GM19351 (cell line): ENCODE measurements at regions not wholly inside any gene's neighbourhood (a gene's known extent, or its start where the extent isn't known, plus 50 kb on each side); places are given as distances from the start of the nearest gene placed in this dataset.

Experiments
- ATAC-seq: cut with Tn5 transposase; IDR thresholded peaks from one replicate; pipeline ENCODE4 v1.9.1; 2021; ENCODE audit warnings: mild to moderate bottlenecking, moderate library complexity; ENCODE audit not compliant: unreplicated experiment

DNA sequence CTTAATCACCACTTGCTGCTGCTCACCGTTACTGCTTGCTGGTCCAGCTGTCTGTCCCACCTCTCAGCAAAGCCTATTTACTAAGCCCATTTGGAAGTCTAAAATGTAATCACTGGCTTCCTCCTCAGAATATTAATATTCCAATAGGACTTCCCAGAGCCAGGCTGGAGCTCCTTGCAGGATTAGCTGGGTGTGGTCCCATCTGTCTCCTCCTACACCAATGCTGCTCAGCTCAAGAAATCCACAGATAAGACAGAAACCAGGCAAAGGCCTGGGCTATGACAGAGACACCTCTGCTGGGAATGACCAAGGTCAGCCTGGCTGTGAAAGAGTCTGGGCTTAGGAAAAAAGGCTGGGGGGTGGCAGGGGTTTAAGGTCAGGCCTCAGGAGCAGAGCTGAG, 317.8 kb downstream of the BUD13 start:
- ATAC-seq, result no peak

DNA sequence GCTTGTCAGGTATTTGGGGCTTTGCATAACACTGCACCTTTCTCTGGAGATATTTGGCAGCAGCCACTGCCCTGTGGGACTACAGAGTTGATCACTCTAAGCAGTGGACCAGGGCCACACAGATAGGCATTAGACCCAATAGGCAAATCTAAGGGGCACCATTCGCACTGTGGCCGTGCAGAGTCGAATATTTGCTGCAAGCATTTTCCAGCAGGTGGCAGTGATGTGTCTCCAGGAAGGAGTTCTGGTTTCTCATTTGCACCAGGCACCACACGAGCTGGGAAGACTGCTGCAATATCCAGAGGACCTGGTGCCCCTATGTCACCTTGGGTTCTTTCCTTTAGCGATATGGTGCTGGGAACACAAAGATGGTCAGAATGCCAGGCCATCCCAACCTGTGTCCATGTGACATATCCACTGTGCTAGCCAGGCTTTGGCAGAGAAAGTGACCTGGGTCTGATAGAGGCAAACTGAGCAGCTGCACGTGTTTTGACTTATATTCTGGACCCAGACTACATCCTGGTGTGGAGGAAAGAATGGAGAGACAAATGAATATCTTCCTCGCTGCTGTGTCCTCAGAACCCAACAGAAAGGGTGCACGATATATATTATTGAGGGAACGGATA, 318.7 kb downstream of the BUD13 start:
- no peak for ATAC-seq

DNA sequence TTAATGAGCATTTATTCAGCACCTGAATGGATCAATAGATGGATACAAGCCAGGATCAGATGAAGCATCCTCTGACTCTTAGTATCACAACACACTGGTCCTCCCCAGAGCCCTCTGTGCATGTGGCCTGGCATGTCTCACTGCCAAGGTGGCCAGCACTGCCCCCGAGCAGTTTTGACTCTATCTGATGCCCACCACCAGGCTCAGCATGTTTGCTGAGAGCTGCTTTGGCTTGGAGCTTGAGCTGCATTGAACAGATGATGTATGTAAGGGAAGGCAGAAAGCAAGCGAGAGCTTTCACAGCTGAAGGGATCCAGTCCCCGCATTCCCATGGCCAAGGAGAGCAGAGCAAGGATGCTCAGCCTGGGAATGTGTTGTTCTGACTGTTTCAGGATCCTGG, 320.3 kb downstream of the BUD13 start:
- no peak for ATAC-seq

DNA sequence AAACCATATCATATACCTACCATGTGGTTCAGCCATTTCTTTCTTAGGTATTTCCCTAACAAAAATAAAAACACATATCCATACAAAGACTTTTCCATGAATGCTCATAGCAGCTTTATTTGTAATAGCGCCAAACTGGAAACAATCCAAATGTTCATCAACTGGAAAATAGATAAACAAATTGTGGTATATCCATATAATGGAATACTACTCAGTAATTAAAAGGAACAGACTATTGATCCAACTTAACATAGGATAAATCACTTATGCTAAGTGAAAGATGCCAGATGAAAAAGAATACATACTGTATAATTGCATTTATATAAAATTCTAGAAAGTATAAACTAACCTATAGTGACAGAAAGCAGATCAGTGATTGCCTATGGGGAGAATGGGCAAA, 323.3 kb downstream of the BUD13 start:
- no peak for ATAC-seq

DNA sequence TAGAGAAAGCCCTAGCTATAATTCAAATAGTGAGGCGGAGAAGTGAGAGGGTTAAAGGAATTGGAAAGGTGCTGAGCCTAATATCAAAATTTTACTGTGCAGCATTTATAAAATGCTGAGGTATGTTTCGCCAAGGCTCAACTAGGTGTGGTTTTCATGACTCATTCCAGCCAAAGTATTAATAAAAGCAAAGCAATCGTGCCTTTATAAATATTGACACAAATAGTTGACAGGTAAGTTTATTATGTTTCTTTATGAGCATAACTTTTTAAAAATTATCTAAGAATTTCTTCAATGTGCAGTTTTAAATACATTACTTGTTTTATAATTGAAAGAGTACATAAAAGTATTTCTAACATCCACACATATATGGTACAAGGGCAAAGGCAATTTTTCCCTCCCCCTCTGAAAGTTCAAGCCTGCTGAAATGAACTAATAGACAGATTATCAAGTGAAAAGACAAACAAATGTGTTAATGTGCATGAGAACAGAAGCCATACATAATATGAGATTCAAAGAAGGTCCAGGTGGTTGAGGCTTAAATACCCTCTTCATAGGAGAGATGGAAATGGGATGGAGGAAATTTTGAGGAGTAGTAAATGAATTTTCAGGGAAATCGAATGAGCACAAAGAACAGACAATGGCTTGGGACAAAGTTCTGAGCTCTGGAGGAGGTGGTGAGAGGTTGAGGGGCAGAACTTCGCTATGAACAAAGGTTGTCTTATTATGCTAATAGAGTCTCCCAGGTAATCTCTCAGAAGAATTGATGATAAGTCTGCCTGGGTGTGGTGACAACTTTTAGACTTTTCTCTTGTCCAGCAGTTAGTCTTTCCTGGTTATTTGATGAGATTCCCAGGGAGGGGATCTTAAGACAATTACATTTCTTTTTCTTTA, 326.5 kb downstream of the BUD13 start:
- no peak for ATAC-seq

DNA sequence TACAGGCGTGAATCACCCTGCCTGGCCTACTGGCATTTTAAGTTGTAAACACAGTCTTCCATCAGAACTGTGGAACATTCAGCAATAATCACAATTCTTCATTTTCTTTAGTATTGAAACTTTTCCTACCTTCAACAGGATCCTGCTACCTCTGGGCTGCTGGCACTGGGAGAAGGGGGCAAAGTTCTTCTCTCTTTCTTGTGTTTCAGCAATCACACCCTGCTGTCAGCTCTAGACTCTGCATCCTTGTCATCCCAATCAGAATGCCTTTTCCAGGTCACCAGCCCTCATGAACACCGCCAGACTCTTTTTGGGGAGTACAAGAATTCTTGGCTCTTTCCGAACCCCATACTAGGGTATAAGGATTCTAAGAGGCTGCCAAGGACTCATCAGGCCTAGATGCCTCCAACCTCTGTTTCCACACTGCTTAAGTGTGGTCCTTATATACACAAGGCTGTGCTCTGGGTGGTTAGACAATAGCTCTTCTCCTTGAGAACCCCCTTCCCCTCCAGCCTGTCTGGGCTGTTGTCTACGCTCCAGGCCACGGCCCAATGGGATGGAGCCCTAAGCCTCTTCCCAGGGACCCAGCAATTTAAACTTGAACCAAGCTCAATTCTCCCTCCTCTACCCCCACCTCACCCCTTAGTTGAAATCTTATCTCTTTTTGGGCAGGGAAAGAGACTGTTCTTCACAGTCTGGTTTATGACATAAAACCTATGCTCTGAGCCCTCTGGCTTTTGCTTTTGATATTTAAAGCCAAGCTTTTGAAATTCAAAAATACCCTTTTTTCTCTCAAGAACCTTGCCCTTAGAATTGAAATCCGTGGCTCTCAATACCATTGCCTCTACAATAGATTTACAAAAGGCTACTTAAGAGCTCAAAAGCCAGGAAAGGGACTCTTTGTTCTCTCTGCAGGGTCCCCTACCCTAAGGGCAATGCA, 327.4 kb downstream of the BUD13 start:
- ATAC-seq, result no peak

DNA sequence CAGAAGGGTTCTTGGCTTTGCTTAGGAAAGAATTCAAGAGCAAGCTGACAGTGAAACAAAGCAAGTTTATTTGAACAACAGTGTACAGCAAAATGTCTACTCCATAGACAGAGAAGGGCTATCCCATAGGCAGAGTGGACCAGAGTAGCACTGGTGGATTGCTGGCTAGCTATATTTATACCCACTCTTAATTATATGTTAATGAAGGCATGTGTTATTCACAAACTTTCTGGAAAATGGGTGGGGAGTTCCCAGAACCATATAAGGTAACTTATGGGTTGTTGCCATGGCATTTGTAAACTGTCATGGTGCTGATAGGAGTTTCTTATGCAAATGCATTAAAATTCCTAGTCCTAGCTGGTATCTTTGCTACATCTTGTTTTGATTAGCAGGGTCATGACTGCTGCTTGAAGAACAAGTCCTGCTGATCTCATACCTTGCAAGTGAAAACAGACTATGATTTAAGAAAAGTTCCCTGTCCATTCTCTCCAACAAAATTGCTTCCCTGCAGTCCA, 330.5 kb downstream of the BUD13 start:
- no peak for ATAC-seq

DNA sequence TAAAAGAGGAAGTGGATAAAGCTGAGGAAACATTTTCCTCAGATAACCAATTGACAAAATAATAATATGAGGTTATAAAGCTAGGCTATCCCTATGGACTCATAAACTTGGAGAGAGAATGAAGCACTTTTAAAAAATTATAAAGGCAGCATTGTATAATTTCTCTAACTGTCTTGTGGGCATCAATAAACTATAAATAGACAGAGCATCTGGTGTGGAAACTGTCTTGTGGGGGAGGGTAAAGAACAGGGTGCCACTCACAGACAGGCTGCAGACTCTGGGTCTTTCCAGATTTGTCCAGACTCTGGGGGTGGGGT, 333.5 kb downstream of the BUD13 start:
- no peak for ATAC-seq

DNA sequence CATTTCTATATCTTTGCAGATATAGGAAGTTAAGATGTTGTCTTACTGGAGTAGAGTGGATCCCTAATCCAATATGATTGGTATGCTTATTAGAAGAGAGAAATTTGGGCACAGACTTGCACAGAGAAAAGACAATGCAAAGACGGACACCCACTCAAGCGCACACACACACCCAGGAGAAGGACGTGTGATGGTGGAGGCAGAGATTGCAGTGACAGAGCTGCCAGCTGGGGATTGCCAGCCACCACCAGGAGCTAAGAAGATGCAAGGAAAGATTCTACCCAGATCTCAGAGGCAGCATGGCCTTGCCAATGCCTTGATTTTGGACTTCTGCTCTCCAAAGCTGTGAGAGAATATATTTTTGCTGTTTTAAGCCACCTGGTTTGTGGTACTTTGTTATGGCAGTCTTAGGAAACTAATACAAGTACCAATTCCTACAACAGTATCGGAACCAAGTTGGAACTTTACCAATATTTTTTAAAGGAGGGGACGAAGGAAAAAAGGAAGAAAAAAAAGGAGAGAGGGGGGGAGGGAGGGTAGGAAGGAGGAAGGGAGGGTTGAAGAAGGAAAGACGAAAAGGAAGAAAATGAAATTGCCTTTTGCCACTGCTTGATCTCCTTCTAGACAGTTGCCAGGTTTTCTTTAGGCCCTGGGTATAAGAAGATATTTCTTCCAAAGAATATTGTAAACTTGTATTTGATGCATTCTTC, 334.0 kb downstream of the BUD13 start:
- ATAC-seq, result no peak

DNA sequence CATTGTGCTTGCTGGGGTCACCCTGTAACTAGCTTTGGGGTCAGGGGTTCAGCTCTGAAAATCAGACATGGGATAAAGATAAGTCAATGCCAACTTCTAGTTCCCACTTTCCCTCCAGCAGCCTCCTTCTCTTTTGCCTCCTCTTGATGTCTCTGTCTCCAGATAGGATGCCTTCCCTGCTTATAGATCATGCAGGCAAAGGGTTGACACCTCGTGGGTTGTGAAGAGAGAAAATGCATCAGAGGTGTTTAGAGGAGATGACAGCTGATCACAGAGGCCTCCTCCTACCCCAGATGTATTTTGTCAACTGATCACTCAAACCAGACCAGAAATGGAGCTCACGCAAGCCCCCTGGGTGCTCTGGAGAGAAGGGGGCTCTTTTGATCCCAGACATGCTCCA, 337.8 kb downstream of the BUD13 start:
- ATAC-seq, result no peak

DNA sequence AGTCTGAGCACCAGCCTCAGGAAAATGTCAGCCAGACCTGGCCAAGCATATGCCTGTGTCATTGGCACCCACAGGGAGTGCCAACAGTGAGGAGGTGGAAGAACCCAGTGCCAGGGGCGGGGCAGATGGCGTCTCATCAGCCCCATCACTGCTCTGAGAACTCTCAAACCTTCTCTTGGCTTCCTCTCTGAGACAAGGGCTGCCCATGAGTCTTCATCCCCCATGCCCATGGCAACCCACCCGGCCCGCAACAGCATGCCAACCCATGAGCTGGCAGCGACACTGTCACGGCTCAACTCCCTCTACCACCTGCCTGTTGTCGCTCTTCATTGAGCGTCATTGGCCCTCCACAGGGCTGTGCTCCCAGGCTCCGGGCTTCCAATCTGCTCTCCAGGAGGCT, 340.5 kb downstream of the BUD13 start:
- ATAC-seq, result no peak

DNA sequence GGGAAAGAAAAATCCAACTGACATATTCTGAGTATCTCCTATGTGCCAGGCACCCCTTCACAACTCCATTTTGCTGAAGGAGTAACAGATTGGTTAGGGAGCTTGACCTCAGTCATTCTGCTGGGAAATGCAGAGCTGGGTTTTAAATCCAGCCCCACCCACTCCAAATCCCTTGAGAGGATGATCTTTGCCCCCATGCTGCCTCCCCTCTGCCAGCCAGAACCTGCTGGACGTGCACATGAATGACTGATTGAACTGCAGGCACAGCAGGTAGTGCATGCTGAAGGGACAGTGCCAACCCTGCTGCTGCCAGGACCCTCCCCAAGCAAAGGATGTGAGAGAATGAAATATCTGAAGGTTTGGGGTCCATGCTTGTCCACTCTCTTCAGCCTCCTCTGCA, 340.9 kb downstream of the BUD13 start:
- no peak for ATAC-seq

DNA sequence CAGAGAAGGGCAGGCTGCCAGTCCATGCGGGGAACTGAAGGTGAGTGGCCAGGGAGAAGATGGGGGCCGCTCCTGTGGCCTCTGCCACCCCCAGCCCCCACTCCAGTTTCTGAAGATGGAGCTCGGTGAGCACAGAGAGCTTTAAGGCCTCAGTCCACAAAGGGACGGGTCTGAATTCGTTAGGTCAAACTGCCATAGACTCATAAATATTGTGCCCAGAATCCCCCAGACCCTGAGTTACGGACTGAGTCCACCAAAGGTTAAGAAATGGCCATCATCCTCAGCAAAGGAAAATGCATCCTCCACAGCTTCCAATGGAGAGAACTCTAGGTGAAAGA, 344.2 kb downstream of the BUD13 start:
- ATAC-seq, result no peak

DNA sequence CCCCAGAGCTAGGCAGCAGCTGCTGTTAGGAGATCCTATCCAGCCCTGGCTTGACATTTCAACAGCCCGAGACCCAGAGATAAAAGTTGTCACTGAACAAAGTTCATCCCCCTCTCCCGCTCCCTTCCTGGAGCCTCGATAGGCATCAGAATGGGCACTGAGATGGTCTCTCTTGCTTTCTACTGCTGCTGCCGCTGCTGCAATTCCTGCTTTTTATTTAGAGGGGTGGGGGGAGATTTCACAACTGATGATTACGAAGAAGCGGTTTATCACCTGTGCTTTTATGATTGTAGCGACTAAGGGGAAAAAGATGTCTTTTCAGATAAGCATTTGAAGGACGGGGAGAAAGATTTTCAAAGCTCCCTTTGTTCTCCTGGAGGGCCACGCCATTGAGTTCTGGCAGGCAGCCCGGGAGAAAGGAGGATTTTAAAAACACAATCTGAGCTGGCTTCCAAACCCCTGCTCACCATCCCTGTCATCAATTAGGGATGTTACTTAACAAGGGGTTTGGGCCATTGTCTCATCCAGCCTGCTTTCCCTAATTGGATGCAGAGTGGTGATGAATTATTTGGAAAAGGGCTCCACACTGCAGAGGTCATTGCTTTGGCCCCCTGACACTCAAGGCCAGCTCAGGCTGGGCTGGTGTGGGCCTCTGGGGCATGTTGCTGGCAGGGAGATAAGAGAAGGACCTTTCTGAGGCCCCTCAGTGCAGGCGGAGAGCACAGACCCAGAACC, 344.7 kb downstream of the BUD13 start:
- ATAC-seq, result no peak

DNA sequence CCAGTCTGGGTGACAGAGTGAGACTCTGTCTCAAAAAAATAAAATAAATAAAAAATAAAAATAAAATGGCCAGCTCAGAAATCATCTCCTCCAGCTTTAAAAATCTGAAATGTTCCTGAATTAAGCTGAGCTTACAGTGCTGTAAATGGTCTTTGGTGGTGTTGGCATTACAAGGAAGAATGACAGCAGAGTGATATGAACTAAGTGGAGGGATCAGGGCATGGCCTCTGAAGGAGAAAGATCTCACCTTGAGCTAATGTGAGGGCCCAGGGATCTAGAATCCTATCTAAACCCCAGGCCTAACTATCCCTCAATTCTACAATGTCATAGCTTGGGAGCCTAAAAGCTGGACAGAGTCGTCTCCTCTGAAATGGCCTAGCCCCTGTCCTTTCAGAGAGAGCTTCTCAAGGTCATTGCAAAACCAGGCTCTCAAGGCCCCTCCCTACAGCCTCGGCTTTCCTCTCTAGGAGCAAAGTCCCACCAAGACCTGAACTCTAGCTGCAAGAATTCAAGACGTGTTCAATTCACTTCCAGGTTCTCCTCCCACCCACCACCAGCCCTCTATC, 345.4 kb downstream of the BUD13 start:
- no peak for ATAC-seq

DNA sequence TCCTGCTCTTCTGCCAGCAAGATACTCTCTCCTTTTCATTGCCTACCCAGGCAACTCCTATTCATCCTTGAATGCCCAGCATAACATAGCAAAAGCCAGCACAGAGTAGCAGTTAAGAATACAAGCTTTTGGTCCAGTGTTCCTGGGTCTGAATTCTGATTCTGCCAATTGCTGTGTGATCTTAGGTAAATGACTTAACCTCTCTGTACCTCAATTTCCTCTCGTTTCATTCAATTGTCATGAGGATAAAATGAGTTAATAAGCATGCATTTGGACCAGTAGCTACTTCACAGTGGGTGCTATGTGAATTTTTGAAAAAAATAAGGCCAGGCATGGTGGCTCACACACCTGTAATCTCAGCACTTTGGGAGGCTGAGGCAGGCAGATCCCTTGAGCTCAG, 346.0 kb downstream of the BUD13 start:
- ATAC-seq, result no peak

DNA sequence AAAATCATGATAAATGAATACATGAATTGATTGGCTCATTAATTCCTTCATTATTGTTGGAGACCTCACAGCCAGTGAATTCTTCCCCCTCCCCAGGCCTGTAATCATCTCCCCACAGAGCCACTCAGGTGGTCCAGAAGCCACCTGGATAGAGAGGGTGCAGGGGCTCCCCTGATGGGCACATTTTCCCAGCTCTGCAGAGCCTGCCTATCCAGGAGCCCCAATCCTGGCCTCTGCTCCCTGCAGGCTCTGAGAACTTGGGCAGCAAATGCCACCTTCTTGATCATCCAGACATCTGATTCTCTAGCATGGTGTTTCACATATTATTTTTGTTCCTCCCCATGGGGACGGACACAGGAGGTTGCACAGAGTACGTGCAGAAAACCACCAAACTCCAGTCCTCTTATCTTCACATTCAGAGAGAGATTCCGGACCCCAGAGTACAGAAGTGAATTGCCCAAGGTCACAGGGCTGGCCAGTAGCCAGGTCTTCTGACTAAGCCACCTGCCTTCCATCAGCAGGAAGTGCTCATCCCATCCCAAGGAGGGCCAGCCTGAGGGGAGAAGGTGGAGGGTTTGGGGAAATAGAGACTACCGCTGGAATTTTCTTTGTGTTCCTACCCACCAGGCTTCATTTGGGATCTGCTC, 348.0 kb downstream of the BUD13 start:
- no peak for ATAC-seq

DNA sequence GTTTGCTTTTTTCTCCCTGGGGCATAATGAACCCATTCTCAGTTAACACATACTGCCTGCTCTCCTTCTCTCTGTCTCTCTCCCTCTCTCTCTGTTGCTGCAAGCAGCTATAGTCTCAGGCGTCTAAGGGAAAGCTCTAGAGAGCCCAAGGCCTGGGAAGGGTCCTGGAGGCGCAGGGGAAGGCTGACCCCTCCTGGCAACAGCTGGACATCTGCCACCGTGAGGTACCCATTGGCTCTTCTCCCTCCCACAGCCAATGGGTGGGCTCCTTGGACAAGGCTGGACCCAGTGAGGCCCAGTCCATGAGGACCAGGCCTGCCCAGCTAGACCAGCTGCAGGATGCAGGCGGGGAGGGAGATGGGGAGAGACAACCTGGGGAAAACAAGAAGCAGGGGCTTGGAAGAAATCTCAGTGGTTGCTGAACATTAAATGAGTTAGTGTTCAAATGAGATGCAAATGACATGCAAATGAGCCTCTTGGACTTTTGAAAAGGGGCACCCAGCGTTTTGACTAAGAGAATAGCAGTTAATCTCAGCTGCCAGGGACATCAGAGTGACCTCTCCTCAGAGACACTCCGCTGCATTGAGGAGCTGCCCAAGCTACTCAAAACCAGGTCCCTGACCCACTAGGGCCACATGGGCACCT, 349.7 kb downstream of the BUD13 start:
- no peak for ATAC-seq

DNA sequence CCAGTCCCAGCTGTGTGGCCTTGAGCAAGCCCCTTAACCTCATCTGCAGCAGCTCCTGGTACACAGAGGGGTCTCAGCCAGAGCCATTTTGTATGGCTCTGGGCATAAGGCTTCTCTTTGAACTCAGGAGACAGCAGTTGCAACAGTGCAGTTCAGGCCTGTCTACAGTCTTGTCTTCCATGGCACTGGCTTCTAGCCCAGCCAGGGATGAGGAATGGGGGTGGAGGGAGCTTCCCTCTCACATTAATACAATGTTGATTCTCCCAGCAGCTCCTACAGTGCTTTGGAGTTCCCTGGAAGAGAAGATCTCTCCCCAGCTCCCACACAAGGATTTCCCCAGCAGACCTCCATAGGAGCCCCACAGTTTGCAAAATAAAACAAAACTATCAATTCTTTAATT, 350.2 kb downstream of the BUD13 start:
- ATAC-seq, result no peak
